ENCODE measurements at regions not wholly inside any gene's neighbourhood (a gene's known extent, or its start where the extent isn't known, plus 50 kb on each side); places are given as distances from the start of the nearest gene placed in this dataset.

GRCh38 chr17:27230996-27231395 lies 62.9 kb upstream of the WSB1 start:
- Histone ChIP-seq H3K4me1 (no peaks in the 10 kb centered on the region), H3K27me3 (no peaks in the 10 kb centered on the region), H3K27ac (no peak overlapping the region), H3K36me3 (no peaks in the 10 kb centered on the region), H3K9me3 (no peaks in the 10 kb centered on the region), H3K4me3 (no peak overlapping the region)
- no peak for TF ChIP-seq POLR2A (IDR thresholded peaks at IDR 0.05)
- TF ChIP-seq CTCF (IDR thresholded peaks at IDR 0.05): no peak
- ATAC-seq: no peak
- intact Hi-C loops (cut with DNase I): loop anchor here (10.0 kb wide), 2 partner anchors 264 to 364 kb away; no protein-coding TSS in a partner anchor
- DNase-seq: no peak
- WGBS (ENCODE audit: insufficient coverage, low coverage, low lambda C conversion rate, missing lambda C conversion rate): 80% methylated on average over 1 of the region's 8 CpGs

GRCh38 chr17:27232328-27232727 lies 61.6 kb upstream of the WSB1 start:
- Histone ChIP-seq H3K27me3 (no peaks in the 10 kb centered on the region), H3K9me3 (no peaks in the 10 kb centered on the region), H3K27ac (no peak overlapping the region), H3K4me3 (no peak overlapping the region), H3K36me3 (no peaks in the 10 kb centered on the region), H3K4me1 (no peaks in the 10 kb centered on the region)
- DNase-seq (no peak), ATAC-seq (no peak)
- TF ChIP-seq CTCF (IDR thresholded peaks at IDR 0.05) (no peak), POLR2A (IDR thresholded peaks at IDR 0.05) (no peak)
- intact Hi-C loops (cut with DNase I): loop anchor here (10.0 kb wide), 2 partner anchors 262 to 362 kb away; no protein-coding TSS in a partner anchor
- 78% methylated on average over 5 of the region's 5 CpGs for WGBS (ENCODE audit: insufficient coverage, low coverage, low lambda C conversion rate, missing lambda C conversion rate)

GRCh38 chr17:27233059-27233458 lies 60.9 kb upstream of the WSB1 start:
- no peaks in the 10 kb centered on the region for H3K4me1 ChIP-seq
- WGBS (ENCODE audit: insufficient coverage, low coverage, low lambda C conversion rate, missing lambda C conversion rate): 76% methylated on average over 3 of the region's 3 CpGs
- intact Hi-C loops (cut with DNase I): loop anchor here (10.0 kb wide), 2 partner anchors 262 to 362 kb away; no protein-coding TSS in a partner anchor
- no peaks in the 10 kb centered on the region for H3K9me3 ChIP-seq
- H3K27ac ChIP-seq: no peak overlapping the region
- no peak overlapping the region for H3K4me3 ChIP-seq
- H3K36me3 ChIP-seq: no peaks in the 10 kb centered on the region
- TF ChIP-seq POLR2A (IDR thresholded peaks at IDR 0.05): no peak
- TF ChIP-seq CTCF (IDR thresholded peaks at IDR 0.05): no peak
- no peaks in the 10 kb centered on the region for H3K27me3 ChIP-seq
- DNase-seq: no peak
- no peak for ATAC-seq

DNA sequence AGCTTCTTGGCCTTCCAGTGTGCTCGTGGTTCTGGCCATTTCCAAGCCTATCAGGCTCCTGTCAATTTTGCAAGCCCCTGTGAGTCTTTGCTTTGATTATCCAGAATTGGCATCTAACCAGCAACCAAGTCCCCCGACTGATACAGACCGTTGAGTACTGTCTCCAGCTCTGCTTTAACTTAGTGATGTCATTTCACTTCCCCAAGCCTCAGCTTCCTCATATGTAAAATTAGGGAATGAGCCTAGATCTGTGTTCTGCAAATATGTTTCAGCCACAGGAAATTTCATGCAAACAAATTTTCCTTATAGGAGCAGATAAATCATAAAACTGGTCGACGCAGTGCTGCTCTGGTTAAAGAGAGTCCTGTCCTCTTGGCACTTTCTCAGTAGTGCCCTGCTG lies 60.1 kb upstream of the WSB1 start:
- no peaks in the 10 kb centered on the region for H3K27me3 ChIP-seq
- H3K4me3 ChIP-seq: no peak overlapping the region
- intact Hi-C loops (cut with DNase I): loop anchor here (10.0 kb wide), 2 partner anchors 261 to 361 kb away; no protein-coding TSS in a partner anchor
- no peaks in the 10 kb centered on the region for H3K36me3 ChIP-seq
- H3K9me3 ChIP-seq: no peaks in the 10 kb centered on the region
- H3K4me1 ChIP-seq: no peaks in the 10 kb centered on the region
- ATAC-seq (peak in 2 of 4 donors; percentile 32 to 46), DNase-seq (no peak)
- TF ChIP-seq CTCF (IDR thresholded peaks at IDR 0.05): no peak
- no peak for TF ChIP-seq POLR2A (IDR thresholded peaks at IDR 0.05)
- H3K27ac ChIP-seq: no peak overlapping the region
- WGBS (ENCODE audit: insufficient coverage, low coverage, low lambda C conversion rate, missing lambda C conversion rate): 30% methylated on average over 5 of the region's 5 CpGs

All from right lobe of liver (tissue), 6 donors.